ENCODE measurements at regions not wholly inside any gene's neighbourhood (a gene's known extent, or its start where the extent isn't known, plus 50 kb on each side); places are given as distances from the start of the nearest gene placed in this dataset.

GRCh38 chr3:81837071-81837593 is 75.7 kb upstream of the GBE1 start:
- TF ChIP-seq TAF1 (IDR thresholded peaks at IDR 0.05; ENCODE audit: low read depth, low read length), result no peak
- TF ChIP-seq POLR2AphosphoS5 (IDR thresholded peaks at IDR 0.05; ENCODE audit: low read depth, low read length), result no peak
- TF ChIP-seq PAX5 (IDR thresholded peaks at IDR 0.05; ENCODE audit: insufficient read depth, low read length, severe bottlenecking), result no peak
- no peak for TF ChIP-seq POLR2A (IDR thresholded peaks at IDR 0.05; ENCODE audit: low read depth, low read length)
- no peak for TF ChIP-seq SPI1 (IDR thresholded peaks at IDR 0.05; ENCODE audit: low read depth, low read length)

Data from GM12891 (cell line).